AG04450 (cell line): ENCODE measurements at regions not wholly inside any gene's neighbourhood (a gene's known extent, or its start where the extent isn't known, plus 50 kb on each side); places are given as distances from the start of the nearest gene placed in this dataset.

Source experiments
- CTCF ChIA-PET: fragments of 300-600, 350-600 bp; formaldehyde crosslinking; extraction: SDS; loops from one replicate; lab custom pipeline; 2022; ENCODE audit warnings: antibody characterized with exemption, inconsistent platforms; lab: Charles Lee
- POLR2A ChIA-PET: fragments of 350-600 bp; formaldehyde crosslinking; extraction: SDS; loops from one replicate; lab custom pipeline; 2021; ENCODE audit warnings: antibody characterized with exemption, inconsistent platforms; lab: Yijun Ruan, JAX
- DNase-seq: peaks from one replicate; pipeline ENCODE4 v3.0.0-alpha.2; 2011; ENCODE audit warnings: low read depth, low spot score
- H3K27ac ChIP-seq: one replicate; pipeline ENCODE4 v1.5.1; 2012; ENCODE audit warnings: low read depth, low read length, control low read depth
- H3K27me3 ChIP-seq: one replicate; pipeline ENCODE4 v1.6.0; 2012; ENCODE audit warnings: low read length; ENCODE audit not compliant: control insufficient read depth, insufficient read depth
- H3K4me3 ChIP-seq: 2 replicates; pipeline ENCODE4 v1.5.1; 2011; ENCODE audit warnings: mild to moderate bottlenecking, low read depth, low read length, control low read depth
- H3K9me3 ChIP-seq: 2 replicates; pipeline ENCODE4 v1.5.1; 2012; ENCODE audit warnings: low read length; ENCODE audit not compliant: control insufficient read depth, insufficient read depth
- CTCF ChIP-seq: IDR thresholded peaks from 2 replicates; pipeline ENCODE4 v1.5.1; 2011; ENCODE audit warnings: low read depth, low read length, control low read depth, inconsistent platforms

DNA sequence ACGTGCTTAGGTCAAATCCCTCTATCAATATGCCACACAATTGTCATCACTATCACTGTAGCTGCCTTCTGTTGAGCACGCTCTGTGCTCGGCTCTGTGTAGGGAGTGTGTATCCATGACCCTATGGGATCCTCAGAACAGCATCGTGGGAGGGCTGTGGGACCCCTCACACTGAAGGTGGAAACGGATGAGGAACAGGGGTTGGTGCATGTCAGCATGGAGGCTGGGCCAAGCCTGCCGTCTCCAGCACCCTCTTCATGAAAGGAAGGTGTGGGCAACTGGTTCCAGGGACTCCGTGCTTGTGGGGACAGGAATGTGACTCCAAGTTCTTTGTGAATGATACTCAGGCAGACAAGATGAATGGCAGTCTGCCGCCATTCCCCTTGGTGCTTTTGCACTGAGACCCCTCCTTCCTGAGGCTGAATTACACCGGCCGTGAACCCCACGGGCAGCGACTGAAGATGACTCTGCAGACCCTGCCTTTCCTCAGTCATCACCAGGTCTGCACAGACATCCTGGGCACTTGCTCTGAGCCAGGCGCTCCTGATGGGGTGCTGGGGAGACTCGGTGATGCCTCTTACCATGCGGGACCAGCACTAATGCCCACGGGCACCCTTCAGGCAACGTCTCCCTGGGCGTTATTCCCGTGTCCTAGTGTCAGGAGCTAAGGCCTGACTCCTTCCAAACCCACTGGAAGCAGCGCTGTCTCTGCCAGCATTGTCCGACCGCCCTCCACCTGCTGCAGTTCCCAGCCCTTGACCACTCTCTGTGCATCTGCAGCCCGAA, 495.2 kb downstream of the TCERG1L start:
- ChIA-PET CTCF (no interaction called here), POLR2A (no interaction called here)
- TF ChIP-seq CTCF = no peak

DNA sequence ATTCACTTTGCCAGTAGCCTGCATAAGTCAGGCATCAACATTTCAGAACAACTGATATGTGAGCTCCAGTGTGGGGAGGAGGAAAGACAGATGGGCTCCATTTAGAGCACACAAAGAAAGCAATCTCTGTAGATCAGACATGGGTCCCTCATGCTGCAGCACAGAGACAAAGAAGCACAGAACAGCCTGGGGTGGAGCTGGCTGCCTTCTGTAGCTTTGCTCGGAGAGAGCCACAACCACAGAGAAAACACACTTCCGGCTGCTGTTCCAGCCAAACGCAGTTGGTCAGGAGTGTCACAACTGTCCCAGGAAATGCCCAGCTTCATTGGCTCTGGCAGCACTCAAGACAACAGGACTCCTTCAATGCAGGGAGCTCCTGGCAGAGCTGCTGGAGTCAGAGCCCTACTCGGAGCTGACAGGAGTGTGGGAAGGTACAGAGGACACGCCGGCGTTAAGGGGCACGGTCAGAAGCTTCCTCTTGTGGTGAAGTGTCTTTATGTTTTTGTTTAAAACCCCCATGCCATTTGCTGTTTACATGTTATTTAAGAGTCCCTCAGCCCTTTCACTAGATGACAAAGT, 494.4 kb downstream of the TCERG1L start:
- H3K4me3 ChIP-seq = no peak overlapping the region
- ChIA-PET POLR2A (no interaction called here), CTCF (no interaction called here)
- H3K27ac ChIP-seq = no peak overlapping the region
- no peaks in the 10 kb centered on the region for H3K27me3 ChIP-seq
- H3K9me3 ChIP-seq = peaks cover 45% of the 10 kb centered on the region
- no peak for DNase-seq
- TF ChIP-seq CTCF = no peak

More for the DNA sequence above, 495.2 kb downstream of the TCERG1L start:
- no peak overlapping the region for H3K27ac ChIP-seq
- H3K27me3 ChIP-seq = no peaks in the 10 kb centered on the region
- no peak for DNase-seq
- H3K4me3 ChIP-seq = no peak overlapping the region
- peaks cover 52% of the 10 kb centered on the region for H3K9me3 ChIP-seq

- Histone ChIP-seq H3K27ac (no peak overlapping the region), H3K4me3 (no peak overlapping the region), H3K27me3 (no peaks in the 10 kb centered on the region), H3K9me3 (peaks cover 41% of the 10 kb centered on the region)
- TF ChIP-seq CTCF = no peak
- CTCF ChIA-PET = no interaction called here
- no peak for DNase-seq
- POLR2A ChIA-PET = no interaction called here
These were observed 493.8 kb downstream of the TCERG1L start for GRCh38 chr10:130817674-130818073.

DNA sequence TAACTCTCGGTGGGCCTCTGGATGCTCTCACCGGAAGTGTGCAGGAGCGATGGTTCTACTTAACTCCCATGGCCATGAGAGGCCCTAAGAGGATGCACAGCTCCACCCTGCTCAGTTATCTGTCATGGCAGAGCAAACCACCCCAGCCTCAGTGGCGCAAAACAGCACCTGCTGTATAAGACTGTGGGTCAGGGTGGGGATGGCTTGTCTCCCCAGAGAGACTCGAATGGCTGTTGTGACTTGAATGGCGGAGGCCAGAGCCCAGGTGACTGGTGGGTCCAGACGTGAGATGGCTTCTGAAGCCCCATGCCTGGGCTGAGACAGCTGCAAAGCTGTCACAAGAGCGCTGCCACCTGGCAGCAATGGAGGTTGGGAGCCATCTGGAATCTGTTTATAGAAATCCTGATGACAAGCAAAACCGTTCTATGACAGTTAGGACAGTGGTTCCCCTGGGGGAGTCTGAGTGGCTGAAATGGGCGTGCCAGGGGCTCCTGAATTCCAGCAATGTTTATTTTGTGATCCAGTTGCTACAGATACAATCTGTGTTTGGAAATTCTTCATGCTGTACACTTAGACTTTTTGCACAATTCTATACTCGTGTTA, 490.5 kb downstream of the TCERG1L start:
- peaks cover 44% of the 10 kb centered on the region for H3K9me3 ChIP-seq
- CTCF ChIA-PET = no interaction called here
- no peak for DNase-seq
- H3K27me3 ChIP-seq = no peaks in the 10 kb centered on the region
- H3K4me3 ChIP-seq = no peak overlapping the region
- no peak for TF ChIP-seq CTCF
- no peak overlapping the region for H3K27ac ChIP-seq
- POLR2A ChIA-PET = no interaction called here
